ENCODE measurements at regions not wholly inside any gene's neighbourhood (a gene's known extent, or its start where the extent isn't known, plus 50 kb on each side); places are given as distances from the start of the nearest gene placed in this dataset.

- Histone ChIP-seq H3K9me3 (replicated peaks; ENCODE audit: control insufficient read depth, insufficient read depth, low read length) (no peaks in the 10 kb centered on the region), H3K27me3 (ENCODE audit: control insufficient read depth in 2 of 2, insufficient read depth in 2 of 2, low read length in 2 of 2) (no peaks in the 10 kb centered on the region), H3K36me3 (ENCODE audit: control insufficient read depth in 2 of 2, extremely low read depth in 1 of 2, insufficient read depth in 2 of 2, low read length in 2 of 2) (no peaks in the 10 kb centered on the region), H3K4me3 (replicated peaks in 1 of 3; ENCODE audit: insufficient read depth in 1 of 3, low read depth in 1 of 3, low read length in 3 of 3) (no peak overlapping the region), H3K9ac (replicated peaks; ENCODE audit: extremely low read depth, insufficient read depth, low read length) (no peak overlapping the region), H3K4me2 (ENCODE audit: insufficient read depth, low read length) (no peak overlapping the region), H3K27ac (ENCODE audit: insufficient read depth, low read depth, low read length) (no peak overlapping the region), H2AFZ (ENCODE audit: low read depth, low read length) (no peak overlapping the region), H4K20me1 (replicated peaks; ENCODE audit: control insufficient read depth, extremely low read depth, insufficient read depth, low read length) (no peaks in the 10 kb centered on the region), H3K9me1 (replicated peaks; ENCODE audit: control insufficient read depth, extremely low read depth, insufficient read depth, low read length) (no peaks in the 10 kb centered on the region), H3K79me2 (ENCODE audit: control insufficient read depth, insufficient read depth, low read length) (no peaks in the 10 kb centered on the region), H3K4me1 (ENCODE audit: control insufficient read depth, extremely low read depth, insufficient read depth, low read length) (no peaks in the 10 kb centered on the region)
- FAIRE-seq (no peak), DNase-seq (ENCODE audit: low read depth, low spot score) (no peak)
- ChIA-PET POLR2A (no interaction called here), CTCF (no interaction called here)
- TF ChIP-seq CTCF (IDR thresholded peaks at IDR 0.05; ENCODE audit: extremely low read depth in 1 of 2, insufficient read depth in 1 of 2, low read depth in 1 of 2, low read length in 2 of 2) = no peak
- no peak for TF ChIP-seq POLR2AphosphoS5 (IDR thresholded peaks at IDR 0.05; ENCODE audit: insufficient read depth, low read depth, low read length)
- TF ChIP-seq FOS (IDR thresholded peaks at IDR 0.05; ENCODE audit: borderline replicate concordance, insufficient read depth, low read length) = no peak
- TF ChIP-seq MAX (IDR thresholded peaks at IDR 0.05; ENCODE audit: insufficient read depth, insufficient read length) = no peak
- no peak for TF ChIP-seq GATA2 (IDR thresholded peaks at IDR 0.05; ENCODE audit: insufficient read depth, insufficient read length, low read depth, low read length)
- no peak for TF ChIP-seq POLR2A (IDR thresholded peaks at IDR 0.05; ENCODE audit: low read depth, low read length)
- TF ChIP-seq EZH2 (IDR thresholded peaks at IDR 0.05; ENCODE audit: borderline replicate concordance, low read depth, low read length, severe bottlenecking) = no peak
- TF ChIP-seq JUN (IDR thresholded peaks at IDR 0.05; ENCODE audit: borderline replicate concordance, insufficient read depth, insufficient read length, low read depth) = no peak
- TF ChIP-seq MYC (IDR thresholded peaks at IDR 0.05; ENCODE audit: low read depth, low read length) = no peak
- dilution Hi-C loops (cut with MboI; ENCODE audit: extremely low pct_ligation_motif_present, low sequenced_read_pairs) = no loop called here
- intact Hi-C loops (cut with micrococcal nuclease) = no loop called here
- no TSS peak for BruUV-seq (replicated peaks)
These were observed 993.1 kb downstream of the RPA4 start for GRCh38 chrX:97876697-97877407.
